Right renal cortex interstitium (tissue), 3 donors: ENCODE measurements at regions not wholly inside any gene's neighbourhood (a gene's known extent, or its start where the extent isn't known, plus 50 kb on each side); places are given as distances from the start of the nearest gene placed in this dataset.

Experiments
- DNase-seq, 3 donors: peaks; one replicate each; pipeline ENCODE4 v3.0.0-alpha.2; 2013; ENCODE audit warnings: low read depth in 3 of 3, low spot score in 2 of 3

GRCh38 chr14:49994951-49995561 is 102.2 kb downstream of the ARF6 start:
- no peak for DNase-seq

GRCh38 chr14:49997991-49998390 is 105.1 kb downstream of the ARF6 start:
- DNase-seq = no peak

GRCh38 chr14:49999146-49999761 is 106.4 kb downstream of the ARF6 start:
- DNase-seq = no peak

- no peak for DNase-seq
These were observed 107.0 kb downstream of the ARF6 start for GRCh38 chr14:49999826-50000379.

- no peak for DNase-seq
These were observed 107.7 kb downstream of the ARF6 start for GRCh38 chr14:50000380-50001150.

GRCh38 chr14:50001151-50001998 is 108.5 kb downstream of the ARF6 start:
- DNase-seq = no peak

GRCh38 chr14:50001999-50002925 is 109.4 kb downstream of the ARF6 start:
- no peak for DNase-seq

- DNase-seq = no peak
These were observed 110.0 kb downstream of the ARF6 start for GRCh38 chr14:50002926-50003212.

- DNase-seq = no peak
These were observed 110.5 kb downstream of the ARF6 start for GRCh38 chr14:50003213-50004021.

- no peak for DNase-seq
These were observed 110.2 kb downstream of the VCPKMT start for GRCh38 chr14:50006141-50006540.

- no peak for DNase-seq
These were observed 109.1 kb downstream of the VCPKMT start for GRCh38 chr14:50007123-50007903.

GRCh38 chr14:50008562-50008961 is 107.8 kb downstream of the VCPKMT start:
- no peak for DNase-seq

- no peak for DNase-seq
These were observed 107.4 kb downstream of the VCPKMT start for GRCh38 chr14:50008974-50009373.

- no peak for DNase-seq
These were observed 105.6 kb downstream of the VCPKMT start for GRCh38 chr14:50010752-50011151.

GRCh38 chr14:50011242-50011641 is 105.1 kb downstream of the VCPKMT start:
- no peak for DNase-seq

GRCh38 chr14:50012644-50013043 is 103.7 kb downstream of the VCPKMT start:
- DNase-seq = no peak

- DNase-seq = no peak
These were observed 103.0 kb downstream of the VCPKMT start for GRCh38 chr14:50013198-50013918.

GRCh38 chr14:50013934-50014333 is 102.4 kb downstream of the VCPKMT start:
- DNase-seq = no peak
